GM18507 (cell line): ENCODE measurements at regions not wholly inside any gene's neighbourhood (a gene's known extent, or its start where the extent isn't known, plus 50 kb on each side); places are given as distances from the start of the nearest gene placed in this dataset.
"Not testable (repeated sequence)": the region's sequence is repeated elsewhere in the genome, so short reads cannot be mapped to it uniquely, and the experiment has no call there.

Experiments
- DNase-seq: peaks from one replicate; pipeline ENCODE4 v3.0.0; 2011; ENCODE audit warnings: low read depth; ENCODE audit not compliant: insufficient read length; ENCODE audit errors: extremely low spot score
- FAIRE-seq: peaks from 2 replicates; lab custom pipeline; 2011; peaks lifted over from hg19 to GRCh38; lab: Jason Lieb, UNC

GRCh38 chrX:40933706-40934425 is 151.4 kb upstream of the USP9X start:
- peak; percentile 5 for FAIRE-seq
- DNase-seq = no peak

GRCh38 chrX:40936827-40937226 is 148.4 kb upstream of the USP9X start:
- no peak for FAIRE-seq
- DNase-seq = no peak

- FAIRE-seq (no peak), DNase-seq (no peak)
Observed at GRCh38 chrX:40938423-40938822, 146.8 kb upstream of the USP9X start.

- no peak for FAIRE-seq
- no peak for DNase-seq
Observed at GRCh38 chrX:40943093-40943641, 142.1 kb upstream of the USP9X start.

- FAIRE-seq (peak; percentile 93), DNase-seq (no peak)
Observed at GRCh38 chrX:40945361-40945713, 139.9 kb upstream of the USP9X start.

GRCh38 chrX:40947276-40947675 is 138.0 kb upstream of the USP9X start:
- DNase-seq (no peak), FAIRE-seq (no peak)

- FAIRE-seq = no peak
- DNase-seq = no peak
Observed at GRCh38 chrX:40949071-40949470, 136.2 kb upstream of the USP9X start.

- FAIRE-seq (no peak), DNase-seq (no peak)
Observed at GRCh38 chrX:40950546-40950945, 134.7 kb upstream of the USP9X start.

- not testable (repeated sequence) for DNase-seq
- FAIRE-seq = peak; percentile 58
Observed at GRCh38 chrX:40951407-40951806, 133.8 kb upstream of the USP9X start.

- peak; percentile 78 for FAIRE-seq
- no peak for DNase-seq
Observed at GRCh38 chrX:40952855-40953254, 132.4 kb upstream of the USP9X start.

- FAIRE-seq (peak; percentile 91), DNase-seq (no peak)
Observed at GRCh38 chrX:40953369-40953768, 131.9 kb upstream of the USP9X start.

GRCh38 chrX:40960041-40960440 is 125.2 kb upstream of the USP9X start:
- FAIRE-seq (no peak), DNase-seq (no peak)

GRCh38 chrX:40962793-40963407 is 122.3 kb upstream of the USP9X start:
- no peak for DNase-seq
- no peak for FAIRE-seq

- DNase-seq = no peak
- no peak for FAIRE-seq
Observed at GRCh38 chrX:40964008-40964407, 121.2 kb upstream of the USP9X start.

GRCh38 chrX:40964633-40965586 is 120.3 kb upstream of the USP9X start:
- no peak for DNase-seq
- FAIRE-seq = peak; percentile 46

GRCh38 chrX:40966213-40966820 is 118.9 kb upstream of the USP9X start:
- no peak for DNase-seq
- no peak for FAIRE-seq

GRCh38 chrX:40968180-40968579 is 117.1 kb upstream of the USP9X start:
- DNase-seq (no peak), FAIRE-seq (no peak)

GRCh38 chrX:40971736-40972135 is 113.5 kb upstream of the USP9X start:
- no peak for DNase-seq
- no peak for FAIRE-seq

- FAIRE-seq (no peak), DNase-seq (no peak)
Observed at GRCh38 chrX:40973619-40974018, 111.6 kb upstream of the USP9X start.

GRCh38 chrX:40975951-40976350 is 109.3 kb upstream of the USP9X start:
- no peak for DNase-seq
- FAIRE-seq = no peak
